ENCODE measurements at regions not wholly inside any gene's neighbourhood (a gene's known extent, or its start where the extent isn't known, plus 50 kb on each side); places are given as distances from the start of the nearest gene placed in this dataset.

DNA sequence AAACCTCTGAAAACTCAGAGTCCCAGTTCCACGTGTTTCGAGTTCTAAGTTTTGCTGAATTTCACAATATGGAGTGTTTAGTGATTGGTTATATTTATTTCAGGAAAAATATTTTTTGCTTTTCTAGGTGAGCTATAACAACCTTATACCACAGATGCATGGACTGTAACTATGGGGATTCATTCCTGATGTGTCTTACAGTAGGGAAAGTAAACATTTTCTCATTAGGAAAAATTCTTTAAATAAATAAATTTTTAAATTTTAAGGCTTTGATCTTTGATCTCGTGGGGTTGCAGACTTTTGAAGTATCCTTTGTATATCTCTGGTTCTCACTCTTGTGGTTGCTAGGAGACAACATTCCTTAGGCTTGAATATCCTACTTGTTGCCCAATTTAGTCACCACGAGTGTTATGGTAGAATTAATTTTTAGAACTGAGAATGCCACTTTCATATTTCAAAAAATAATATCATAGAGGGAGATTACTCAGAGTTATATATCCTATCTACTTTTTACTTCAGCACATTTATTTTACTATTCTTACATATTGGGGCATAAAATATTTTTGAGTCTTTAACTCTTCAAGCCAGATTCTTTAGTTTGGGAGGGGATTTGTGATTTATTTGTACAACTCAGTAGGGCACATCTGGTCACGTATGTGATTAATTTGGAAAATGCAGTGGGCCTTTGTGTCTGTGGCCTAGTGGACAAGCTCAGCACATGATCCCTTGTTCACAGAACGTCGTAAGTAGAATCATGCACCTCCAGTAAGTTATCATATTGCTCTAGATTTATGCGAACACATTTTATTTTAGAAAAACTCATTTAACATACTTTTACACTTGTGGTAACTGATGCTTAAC is 224.0 kb downstream of the TTC6 start:
- TF ChIP-seq POLR2A (IDR thresholded peaks at IDR 0.05) = no peak
- TF ChIP-seq, protein P1, sequence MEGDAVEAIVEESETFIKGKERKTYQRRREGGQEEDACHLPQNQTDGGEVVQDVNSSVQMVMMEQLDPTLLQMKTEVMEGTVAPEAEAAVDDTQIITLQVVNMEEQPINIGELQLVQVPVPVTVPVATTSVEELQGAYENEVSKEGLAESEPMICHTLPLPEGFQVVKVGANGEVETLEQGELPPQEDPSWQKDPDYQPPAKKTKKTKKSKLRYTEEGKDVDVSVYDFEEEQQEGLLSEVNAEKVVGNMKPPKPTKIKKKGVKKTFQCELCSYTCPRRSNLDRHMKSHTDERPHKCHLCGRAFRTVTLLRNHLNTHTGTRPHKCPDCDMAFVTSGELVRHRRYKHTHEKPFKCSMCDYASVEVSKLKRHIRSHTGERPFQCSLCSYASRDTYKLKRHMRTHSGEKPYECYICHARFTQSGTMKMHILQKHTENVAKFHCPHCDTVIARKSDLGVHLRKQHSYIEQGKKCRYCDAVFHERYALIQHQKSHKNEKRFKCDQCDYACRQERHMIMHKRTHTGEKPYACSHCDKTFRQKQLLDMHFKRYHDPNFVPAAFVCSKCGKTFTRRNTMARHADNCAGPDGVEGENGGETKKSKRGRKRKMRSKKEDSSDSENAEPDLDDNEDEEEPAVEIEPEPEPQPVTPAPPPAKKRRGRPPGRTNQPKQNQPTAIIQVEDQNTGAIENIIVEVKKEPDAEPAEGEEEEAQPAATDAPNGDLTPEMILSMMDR (IDR thresholded peaks at IDR 0.05 in 4 of 5, conservative IDR thresholded peaks at IDR 0.05 in 1 of 5) = no peak
